ENCODE measurements at regions not wholly inside any gene's neighbourhood (a gene's known extent, or its start where the extent isn't known, plus 50 kb on each side); places are given as distances from the start of the nearest gene placed in this dataset.
"Not testable (repeated sequence)": the region's sequence is repeated elsewhere in the genome, so short reads cannot be mapped to it uniquely, and the experiment has no call there.

GRCh38 chr12:32021346-32021773 is 62.1 kb downstream of the RESF1 start (continued):
- TF ChIP-seq ZNF274 (IDR thresholded peaks at IDR 0.05; ENCODE audit: low read depth, low read length), result no peak

- H3K4me3 ChIP-seq (replicated peaks in 1 of 2; ENCODE audit: low read depth in 1 of 2, low read length in 2 of 2); H3K9me2 ChIP-seq (ENCODE audit: insufficient read depth); DNase-seq (ENCODE audit: low read depth, low spot score); BruUV-seq (replicated peaks); H3K27ac ChIP-seq (ENCODE audit: low read depth, low read length); ATAC-seq; H3K4me2 ChIP-seq (ENCODE audit: low read length); H3K36me3 ChIP-seq (ENCODE audit: control insufficient read depth in 1 of 2, insufficient read depth in 2 of 2, low read length in 2 of 2); POLR2A ChIA-PET; H3K4me1 ChIP-seq (ENCODE audit: control insufficient read depth in 1 of 2, insufficient read depth in 2 of 2, low read length in 2 of 2); H3K79me2 ChIP-seq (ENCODE audit: insufficient read depth, low read length); CTCF ChIA-PET; H4K20me1 ChIP-seq (ENCODE audit: insufficient read depth); H3K9me3 ChIP-seq (ENCODE audit: control insufficient read depth in 1 of 2, insufficient read depth in 1 of 2, low read depth in 1 of 2, low read length in 2 of 2); H3K9ac ChIP-seq (ENCODE audit: low read length); H3K27me3 ChIP-seq (ENCODE audit: insufficient read depth, low read length); intact Hi-C loops (cut with micrococcal nuclease); RAD21 ChIA-PET (ENCODE audit: low non-redundant PET in 1 of 2, low total read pairs in 2 of 2, uncharacterized antibody in 2 of 2, unreplicated experiment in 2 of 2); H2AFZ ChIP-seq (ENCODE audit: low read depth, low read length, poor library complexity, severe bottlenecking): not testable (repeated sequence)
These were observed 63.2 kb downstream of the RESF1 start for GRCh38 chr12:32022387-32022786.

- CTCF ChIA-PET; POLR2A ChIA-PET; H3K27ac ChIP-seq (ENCODE audit: low read depth, low read length): not testable (repeated sequence)
These were observed 64.6 kb downstream of the RESF1 start for GRCh38 chr12:32023861-32024260.

More at GRCh38 chr12:32023861-32024260, 64.6 kb downstream of the RESF1 start:
- H2AFZ ChIP-seq (ENCODE audit: low read depth, low read length, poor library complexity, severe bottlenecking); DNase-seq (ENCODE audit: low read depth, low spot score); H3K4me1 ChIP-seq (ENCODE audit: control insufficient read depth in 1 of 2, insufficient read depth in 2 of 2, low read length in 2 of 2); H3K36me3 ChIP-seq (ENCODE audit: control insufficient read depth in 1 of 2, insufficient read depth in 2 of 2, low read length in 2 of 2); H4K20me1 ChIP-seq (ENCODE audit: insufficient read depth); H3K4me3 ChIP-seq (replicated peaks in 1 of 2; ENCODE audit: low read depth in 1 of 2, low read length in 2 of 2); RAD21 ChIA-PET (ENCODE audit: low non-redundant PET in 1 of 2, low total read pairs in 2 of 2, uncharacterized antibody in 2 of 2, unreplicated experiment in 2 of 2); H3K9me3 ChIP-seq (ENCODE audit: control insufficient read depth in 1 of 2, insufficient read depth in 1 of 2, low read depth in 1 of 2, low read length in 2 of 2); H3K9me2 ChIP-seq (ENCODE audit: insufficient read depth); H3K4me2 ChIP-seq (ENCODE audit: low read length); H3K79me2 ChIP-seq (ENCODE audit: insufficient read depth, low read length); H3K9ac ChIP-seq (ENCODE audit: low read length); BruUV-seq (replicated peaks); H3K27me3 ChIP-seq (ENCODE audit: insufficient read depth, low read length); ATAC-seq; intact Hi-C loops (cut with micrococcal nuclease): not testable (repeated sequence)
